PC-3 (cell line): ENCODE measurements at regions not wholly inside any gene's neighbourhood (a gene's known extent, or its start where the extent isn't known, plus 50 kb on each side); places are given as distances from the start of the nearest gene placed in this dataset.

Source experiments
- ATAC-seq: fragments of 200-7000 bp; cut with Tn5 transposase; 2 replicates; pipeline ENCODE4 v1.9.1; 2020; ENCODE audit warnings: mild to moderate bottlenecking, moderate library complexity
- BruUV-seq: library from RNA; stranded (reverse); fragments of 400-500 nt; replicated peaks from 2 replicates; lab custom pipeline; 2021; lab: Mats Ljungman, UMichigan
- CTCF ChIA-PET: fragments of 300-600 bp; sonication (Branson Sonifier 250); formaldehyde crosslinking; loops from one replicate; lab custom pipeline; 2022; ENCODE audit warnings: antibody characterized with exemption; lab: Charles Lee
- POLR2A ChIA-PET: fragments of 300-600 bp; sonication (Branson Sonifier 250); formaldehyde crosslinking; loops from one replicate; lab custom pipeline; 2022; ENCODE audit warnings: antibody characterized with exemption; ENCODE audit not compliant: unreplicated experiment; lab: Charles Lee
- DNase-seq: peaks from one replicate; pipeline ENCODE4 v3.0.0-alpha.2; 2015
- H2AFZ ChIP-seq: fragments of 300-600 bp; sonication (generic); 2 replicates; pipeline ENCODE4 v1.6.0; 2016; ENCODE audit warnings: antibody characterized with exemption, low read length
- H3F3A ChIP-seq: fragments of 300-600 bp; sonication (generic); one replicate; pipeline ENCODE4 v1.6.0; 2017; ENCODE audit warnings: antibody characterized with exemption, low read length, control low read depth, mild to moderate bottlenecking; ENCODE audit not compliant: unreplicated experiment
- H3K27ac ChIP-seq: fragments of 300-600 bp; sonication (generic); 2 replicates; pipeline ENCODE4 v1.5.1; 2016; ENCODE audit warnings: mild to moderate bottlenecking, low read length
- H3K27me3 ChIP-seq: fragments of 300-600 bp; sonication (generic); 2 replicates; pipeline ENCODE4 v1.6.1; 2016; ENCODE audit warnings: low read length, mixed read lengths
- H3K36me3 ChIP-seq: fragments of 300-600 bp; sonication (generic); 2 replicates; pipeline ENCODE4 v1.6.1; 2016; ENCODE audit warnings: low read depth, mixed run types, low read length, mixed read lengths
- H3K4me1 ChIP-seq: fragments of 300-600 bp; sonication (generic); 2 replicates; pipeline ENCODE4 v1.5.1; 2016; ENCODE audit warnings: low read length; ENCODE audit not compliant: insufficient read depth
- H3K4me2 ChIP-seq: fragments of 300-600 bp; sonication (generic); 2 replicates; pipeline ENCODE4 v1.6.0; 2016; ENCODE audit warnings: low read length
- H3K4me3 ChIP-seq: fragments of 300-600 bp; sonication (generic); 2 replicates; pipeline ENCODE4 v1.5.1; 2016; ENCODE audit warnings: mild to moderate bottlenecking, low read length, mixed read lengths
- H3K79me2 ChIP-seq: fragments of 300-600 bp; sonication (generic); 2 replicates; pipeline ENCODE4 v1.6.1; 2017; ENCODE audit warnings: low read length, mixed read lengths
- H3K9ac ChIP-seq: fragments of 300-600 bp; sonication (generic); 2 replicates; pipeline ENCODE4 v1.6.0; 2016; ENCODE audit warnings: mild to moderate bottlenecking, low read length
- H3K9me2 ChIP-seq: fragments of 300-600 bp; sonication (generic); replicated peaks from 2 replicates; pipeline ENCODE4 v1.6.1; 2016; ENCODE audit warnings: mixed run types, low read length, mixed read lengths
- H3K9me3 ChIP-seq: fragments of 300-600 bp; sonication (generic); 2 replicates; pipeline ENCODE4 v1.6.1; 2016; ENCODE audit warnings: low read length, mixed read lengths
- H4K20me1 ChIP-seq: fragments of 300-600 bp; sonication (generic); 2 replicates; pipeline ENCODE4 v1.6.1; 2016; ENCODE audit warnings: low read length, mixed read lengths
- EZH2 ChIP-seq: fragments of 300-600 bp; sonication (generic); IDR thresholded peaks from one replicate; pipeline ENCODE4 v1.6.1; 2017; ENCODE audit warnings: antibody characterized with exemption, mild to moderate bottlenecking, low read length; ENCODE audit not compliant: unreplicated experiment
- EZH2phosphoT487 ChIP-seq: fragments of 300-600 bp; sonication (generic); IDR thresholded peaks from 2 replicates; pipeline ENCODE4 v1.6.1; 2018; ENCODE audit warnings: mild to moderate bottlenecking, antibody characterized with exemption, low read length, borderline replicate concordance
- intact Hi-C: fragments of 100-400 bp; cut with micrococcal nuclease; formaldehyde crosslinking; loops from 2 replicates; pipeline ENCODE4 v1.9.0; 2023
- TF ChIP-seq, protein P1 (sequence below): fragments of 300-600 bp; sonication (generic); conservative IDR thresholded peaks from 2 replicates; pipeline ENCODE4 v1.5.1; 2017; ENCODE audit warnings: antibody characterized with exemption, low read depth, mild to moderate bottlenecking, low read length

DNA sequence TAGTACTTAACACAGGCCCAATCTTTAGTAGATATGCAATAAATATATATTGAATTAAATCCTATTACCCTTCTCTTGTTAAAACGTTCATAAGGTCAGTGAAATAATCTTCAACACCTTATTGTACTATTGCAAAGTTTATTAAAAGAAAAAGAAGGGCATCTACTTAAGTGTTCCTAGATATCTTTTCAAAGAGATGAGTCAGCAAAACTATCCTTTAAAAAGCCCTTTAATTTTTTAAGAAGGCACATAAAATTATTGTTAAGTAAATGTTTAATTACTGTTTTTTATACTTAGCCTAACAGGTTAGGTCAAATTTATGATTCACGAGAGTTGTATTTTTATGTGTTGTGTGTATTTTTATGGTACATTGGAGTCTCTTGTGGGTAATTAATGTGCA is 77.3 kb upstream of the PPP1R2C start:
- Histone ChIP-seq H3K9me3 (no peaks in the 10 kb centered on the region), H3K27me3 (no peaks in the 10 kb centered on the region), H3K4me2 (no peak overlapping the region), H3K9ac (no peak overlapping the region), H3K4me1 (no peaks in the 10 kb centered on the region), H2AFZ (no peak overlapping the region), H4K20me1 (no peaks in the 10 kb centered on the region), H3K79me2 (no peaks in the 10 kb centered on the region), H3K36me3 (no peaks in the 10 kb centered on the region), H3K9me2 (no peaks in the 10 kb centered on the region), H3K27ac (no peak overlapping the region), H3K4me3 (no peak overlapping the region), H3F3A (no peaks in the 10 kb centered on the region)
- intact Hi-C loops: no loop called here
- ChIA-PET POLR2A (no interaction called here), CTCF (no interaction called here)
- BruUV-seq: no TSS peak
- TF ChIP-seq EZH2phosphoT487 (no peak), EZH2 (no peak)
- TF ChIP-seq, protein P1, sequence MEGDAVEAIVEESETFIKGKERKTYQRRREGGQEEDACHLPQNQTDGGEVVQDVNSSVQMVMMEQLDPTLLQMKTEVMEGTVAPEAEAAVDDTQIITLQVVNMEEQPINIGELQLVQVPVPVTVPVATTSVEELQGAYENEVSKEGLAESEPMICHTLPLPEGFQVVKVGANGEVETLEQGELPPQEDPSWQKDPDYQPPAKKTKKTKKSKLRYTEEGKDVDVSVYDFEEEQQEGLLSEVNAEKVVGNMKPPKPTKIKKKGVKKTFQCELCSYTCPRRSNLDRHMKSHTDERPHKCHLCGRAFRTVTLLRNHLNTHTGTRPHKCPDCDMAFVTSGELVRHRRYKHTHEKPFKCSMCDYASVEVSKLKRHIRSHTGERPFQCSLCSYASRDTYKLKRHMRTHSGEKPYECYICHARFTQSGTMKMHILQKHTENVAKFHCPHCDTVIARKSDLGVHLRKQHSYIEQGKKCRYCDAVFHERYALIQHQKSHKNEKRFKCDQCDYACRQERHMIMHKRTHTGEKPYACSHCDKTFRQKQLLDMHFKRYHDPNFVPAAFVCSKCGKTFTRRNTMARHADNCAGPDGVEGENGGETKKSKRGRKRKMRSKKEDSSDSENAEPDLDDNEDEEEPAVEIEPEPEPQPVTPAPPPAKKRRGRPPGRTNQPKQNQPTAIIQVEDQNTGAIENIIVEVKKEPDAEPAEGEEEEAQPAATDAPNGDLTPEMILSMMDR: no peak
- no peak for DNase-seq
- ATAC-seq: no peak

DNA sequence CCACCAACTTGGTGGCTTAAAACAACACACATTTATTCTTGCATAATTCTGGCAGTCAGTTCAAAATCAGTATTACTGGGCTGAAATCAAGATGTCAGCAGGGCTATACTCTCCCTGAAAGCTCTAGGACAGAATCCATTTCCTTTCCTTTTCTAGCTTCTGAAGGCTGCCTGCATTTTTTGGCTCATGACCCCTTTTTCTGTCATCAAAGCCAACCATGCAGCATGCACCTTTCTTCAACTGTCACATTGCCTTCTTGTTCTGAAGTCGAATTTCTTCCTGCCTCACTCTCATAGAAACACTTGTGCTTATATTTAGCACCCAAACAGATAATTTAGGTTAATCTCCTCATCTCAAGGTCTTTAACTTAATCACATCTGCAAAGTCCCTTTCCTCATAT is 79.8 kb upstream of the PPP1R2C start:
- intact Hi-C loops: no loop called here
- H3K27ac ChIP-seq: no peak overlapping the region
- no peak overlapping the region for H3K4me3 ChIP-seq
- no peaks in the 10 kb centered on the region for H3K9me2 ChIP-seq
- no peak overlapping the region for H3K4me2 ChIP-seq
- no peak overlapping the region for H2AFZ ChIP-seq
- no peaks in the 10 kb centered on the region for H3K27me3 ChIP-seq
- H3K79me2 ChIP-seq: no peaks in the 10 kb centered on the region
- H3K4me1 ChIP-seq: no peaks in the 10 kb centered on the region
- no peak overlapping the region for H3K9ac ChIP-seq
- ChIA-PET CTCF (no interaction called here), POLR2A (no interaction called here)
- no peaks in the 10 kb centered on the region for H3F3A ChIP-seq
- TF ChIP-seq EZH2 (no peak), EZH2phosphoT487 (no peak)
- TF ChIP-seq, protein P1: no peak
- no peak for ATAC-seq
- H4K20me1 ChIP-seq: no peaks in the 10 kb centered on the region
- no peak for DNase-seq
- no peaks in the 10 kb centered on the region for H3K9me3 ChIP-seq
- BruUV-seq: no TSS peak
- no peaks in the 10 kb centered on the region for H3K36me3 ChIP-seq

DNA sequence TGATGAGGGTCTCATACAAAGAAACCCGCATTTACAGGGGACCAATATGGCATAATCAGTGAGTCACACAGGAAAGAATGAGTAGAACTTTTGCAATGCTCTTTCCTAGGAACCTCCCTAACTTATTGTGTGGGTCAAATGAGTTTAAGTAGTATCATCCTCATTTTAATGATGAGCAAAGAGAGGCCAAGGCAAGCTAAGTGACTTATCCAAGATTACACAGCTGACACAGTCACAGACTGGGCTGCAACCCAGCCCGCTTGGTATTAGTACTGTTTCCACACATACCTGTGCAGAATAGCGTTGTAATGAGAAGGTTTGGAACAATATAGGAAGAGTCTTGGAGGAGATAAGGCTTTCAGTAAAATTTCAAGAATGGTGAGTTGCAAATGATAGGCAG is 91.0 kb upstream of the PPP1R2C start:
- Histone ChIP-seq H3K27me3 (no peaks in the 10 kb centered on the region), H3F3A (no peaks in the 10 kb centered on the region), H3K9me2 (no peaks in the 10 kb centered on the region), H3K4me3 (no peak overlapping the region), H3K4me1 (no peaks in the 10 kb centered on the region), H2AFZ (no peak overlapping the region), H3K9ac (no peak overlapping the region), H3K27ac (no peak overlapping the region), H3K79me2 (no peaks in the 10 kb centered on the region), H4K20me1 (no peaks in the 10 kb centered on the region), H3K36me3 (no peaks in the 10 kb centered on the region), H3K9me3 (no peaks in the 10 kb centered on the region), H3K4me2 (no peak overlapping the region)
- BruUV-seq: no TSS peak
- ChIA-PET POLR2A (no interaction called here), CTCF (no interaction called here)
- DNase-seq (no peak), ATAC-seq (no peak)
- TF ChIP-seq, protein P1: no peak
- TF ChIP-seq EZH2: no peak
- intact Hi-C loops: no loop called here
